ENCODE measurements at regions not wholly inside any gene's neighbourhood (a gene's known extent, or its start where the extent isn't known, plus 50 kb on each side); places are given as distances from the start of the nearest gene placed in this dataset.

DNA sequence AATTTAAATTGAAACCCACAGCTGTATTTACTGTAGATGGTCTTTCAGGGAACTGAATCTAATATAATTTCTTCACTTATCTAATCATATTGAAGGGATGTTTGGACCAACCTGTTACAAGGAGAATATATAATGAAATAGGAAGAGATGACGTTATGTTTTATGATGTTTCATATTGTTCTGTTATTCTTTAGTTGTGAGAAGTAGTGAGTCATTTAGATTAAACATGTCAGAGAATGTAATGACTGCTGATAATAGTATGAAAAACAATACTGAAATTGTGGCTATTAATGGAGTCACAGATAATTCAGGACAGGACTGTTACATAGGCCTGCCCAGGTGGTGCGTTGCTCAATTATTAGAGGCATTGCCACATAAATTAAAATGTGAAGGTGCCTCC lies 1993.4 kb downstream of the EFNA5 start:
- 84% methylated on average over 2 of the region's 2 CpGs for WGBS (ENCODE audit: low lambda C conversion rate, missing lambda C conversion rate)

DNA sequence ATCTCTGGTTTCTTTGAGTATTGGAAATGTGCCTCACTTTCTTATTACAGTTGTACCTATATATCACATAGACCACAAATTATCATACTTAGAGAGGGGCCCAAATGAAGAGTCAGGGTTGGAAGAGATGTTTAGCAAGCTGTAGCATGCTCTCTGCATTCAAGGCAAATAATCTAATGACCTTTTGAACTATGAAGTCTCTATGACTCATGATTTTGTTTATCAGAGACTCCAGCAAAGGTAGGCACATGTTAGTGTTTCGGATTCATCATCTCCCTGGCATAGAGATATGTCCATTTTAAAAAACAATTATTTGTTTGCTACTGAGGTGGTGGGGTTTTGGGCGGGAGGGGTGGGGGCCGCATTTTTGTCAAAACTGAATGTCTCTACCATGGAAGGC lies 2000.1 kb downstream of the EFNA5 start:
- DNase-seq (ENCODE audit: low spot score), result no peak
- Histone ChIP-seq H3K4me1 (ENCODE audit: insufficient read depth) (no peaks in the 10 kb centered on the region), H3K9me3 (ENCODE audit: low read depth) (no peaks in the 10 kb centered on the region), H4K20me1 (ENCODE audit: insufficient read depth, poor library complexity, severe bottlenecking) (no peaks in the 10 kb centered on the region), H3K36me3 (replicated peaks; ENCODE audit: insufficient read depth, low read depth) (no peaks in the 10 kb centered on the region), H3K27ac (no peak overlapping the region), H3K4me3 (no peak overlapping the region), H3K4me2 (no peak overlapping the region), H3K79me2 (no peaks in the 10 kb centered on the region), H3K9me2 (replicated peaks; ENCODE audit: insufficient read depth) (no peaks in the 10 kb centered on the region), H2AFZ (no peak overlapping the region), H3K27me3 (no peaks in the 10 kb centered on the region)
- WGBS (ENCODE audit: low lambda C conversion rate, missing lambda C conversion rate), result 93% methylated on average over 3 of the region's 3 CpGs
- TF ChIP-seq, protein P1, sequence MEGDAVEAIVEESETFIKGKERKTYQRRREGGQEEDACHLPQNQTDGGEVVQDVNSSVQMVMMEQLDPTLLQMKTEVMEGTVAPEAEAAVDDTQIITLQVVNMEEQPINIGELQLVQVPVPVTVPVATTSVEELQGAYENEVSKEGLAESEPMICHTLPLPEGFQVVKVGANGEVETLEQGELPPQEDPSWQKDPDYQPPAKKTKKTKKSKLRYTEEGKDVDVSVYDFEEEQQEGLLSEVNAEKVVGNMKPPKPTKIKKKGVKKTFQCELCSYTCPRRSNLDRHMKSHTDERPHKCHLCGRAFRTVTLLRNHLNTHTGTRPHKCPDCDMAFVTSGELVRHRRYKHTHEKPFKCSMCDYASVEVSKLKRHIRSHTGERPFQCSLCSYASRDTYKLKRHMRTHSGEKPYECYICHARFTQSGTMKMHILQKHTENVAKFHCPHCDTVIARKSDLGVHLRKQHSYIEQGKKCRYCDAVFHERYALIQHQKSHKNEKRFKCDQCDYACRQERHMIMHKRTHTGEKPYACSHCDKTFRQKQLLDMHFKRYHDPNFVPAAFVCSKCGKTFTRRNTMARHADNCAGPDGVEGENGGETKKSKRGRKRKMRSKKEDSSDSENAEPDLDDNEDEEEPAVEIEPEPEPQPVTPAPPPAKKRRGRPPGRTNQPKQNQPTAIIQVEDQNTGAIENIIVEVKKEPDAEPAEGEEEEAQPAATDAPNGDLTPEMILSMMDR (IDR thresholded peaks at IDR 0.05; ENCODE audit: poor library complexity), result no peak
- no peak for TF ChIP-seq EZH2 (IDR thresholded peaks at IDR 0.05; ENCODE audit: borderline replicate concordance)
- TF ChIP-seq EZH2phosphoT487 (IDR thresholded peaks at IDR 0.05; ENCODE audit: low read depth, severe bottlenecking, unreplicated experiment), result no peak

More for the DNA sequence above, 1993.4 kb downstream of the EFNA5 start:
- Histone ChIP-seq H3K9me2 (replicated peaks; ENCODE audit: insufficient read depth) (no peaks in the 10 kb centered on the region), H3K36me3 (replicated peaks; ENCODE audit: insufficient read depth, low read depth) (no peaks in the 10 kb centered on the region), H3K4me1 (ENCODE audit: insufficient read depth) (no peaks in the 10 kb centered on the region), H3K9me3 (ENCODE audit: low read depth) (no peaks in the 10 kb centered on the region), H4K20me1 (ENCODE audit: insufficient read depth, poor library complexity, severe bottlenecking) (no peaks in the 10 kb centered on the region), H2AFZ (no peak overlapping the region), H3K4me2 (no peak overlapping the region), H3K27ac (no peak overlapping the region), H3K79me2 (no peaks in the 10 kb centered on the region), H3K4me3 (no peak overlapping the region), H3K27me3 (no peaks in the 10 kb centered on the region)
- TF ChIP-seq EZH2 (IDR thresholded peaks at IDR 0.05; ENCODE audit: borderline replicate concordance) (no peak), EZH2phosphoT487 (IDR thresholded peaks at IDR 0.05; ENCODE audit: low read depth, severe bottlenecking, unreplicated experiment) (no peak)
- TF ChIP-seq, protein P1 (IDR thresholded peaks at IDR 0.05; ENCODE audit: poor library complexity), result no peak
- DNase-seq (ENCODE audit: low spot score), result no peak

DNA sequence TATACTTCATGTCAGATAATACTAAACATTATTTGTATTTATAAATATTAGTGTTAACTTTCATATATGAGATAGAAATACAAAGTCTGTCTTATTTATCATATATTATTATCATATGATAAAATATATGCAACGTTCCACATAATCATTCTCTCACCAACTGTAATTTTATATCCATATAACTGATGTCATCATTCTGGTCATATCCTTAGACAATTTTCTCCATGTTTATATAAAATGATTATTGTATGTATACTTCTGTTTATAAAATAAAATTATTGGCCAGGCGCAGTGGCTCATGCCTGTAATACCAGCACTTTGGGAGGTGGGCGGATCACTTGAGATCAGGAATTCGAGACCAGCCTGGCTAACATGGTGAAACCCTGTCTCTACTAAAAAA lies 2007.1 kb downstream of the EFNA5 start:
- no peaks in the 10 kb centered on the region for H3K36me3 ChIP-seq (replicated peaks; ENCODE audit: insufficient read depth, low read depth)
- TF ChIP-seq EZH2 (IDR thresholded peaks at IDR 0.05; ENCODE audit: borderline replicate concordance), result no peak
- no peak for TF ChIP-seq EZH2phosphoT487 (IDR thresholded peaks at IDR 0.05; ENCODE audit: low read depth, severe bottlenecking, unreplicated experiment)
- TF ChIP-seq, protein P1 (IDR thresholded peaks at IDR 0.05; ENCODE audit: poor library complexity), result no peak
- DNase-seq (ENCODE audit: low spot score), result no peak

DNA sequence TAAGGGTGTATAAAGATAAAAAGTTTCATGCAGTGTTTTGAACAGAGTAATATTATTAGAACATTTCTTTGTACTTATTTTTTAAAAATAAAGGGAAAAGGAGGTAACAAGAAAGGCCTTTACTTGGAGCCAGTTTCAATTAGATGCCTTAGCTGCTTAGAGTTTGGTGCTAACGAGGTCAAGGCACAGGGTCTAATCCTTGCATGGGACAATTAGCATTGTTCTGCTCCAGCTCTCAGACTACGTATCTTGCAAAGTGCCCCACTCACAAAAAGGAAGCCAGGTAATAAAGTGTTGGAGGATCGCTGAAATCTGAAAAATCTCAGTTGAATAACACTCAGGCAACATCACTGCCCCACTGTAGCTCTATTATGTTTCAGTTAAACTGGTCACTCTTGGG lies 2011.3 kb downstream of the EFNA5 start:
- Histone ChIP-seq H3K27ac (no peak overlapping the region), H3K4me3 (no peak overlapping the region), H3K4me2 (no peak overlapping the region), H3K27me3 (no peaks in the 10 kb centered on the region), H3K79me2 (no peaks in the 10 kb centered on the region), H3K36me3 (replicated peaks; ENCODE audit: insufficient read depth, low read depth) (no peaks in the 10 kb centered on the region), H3K9me3 (ENCODE audit: low read depth) (no peaks in the 10 kb centered on the region), H3K4me1 (ENCODE audit: insufficient read depth) (no peaks in the 10 kb centered on the region), H2AFZ (no peak overlapping the region), H3K9me2 (replicated peaks; ENCODE audit: insufficient read depth) (no peaks in the 10 kb centered on the region), H4K20me1 (ENCODE audit: insufficient read depth, poor library complexity, severe bottlenecking) (no peaks in the 10 kb centered on the region)
- DNase-seq (ENCODE audit: low spot score), result no peak
- TF ChIP-seq EZH2phosphoT487 (IDR thresholded peaks at IDR 0.05; ENCODE audit: low read depth, severe bottlenecking, unreplicated experiment) (no peak), EZH2 (IDR thresholded peaks at IDR 0.05; ENCODE audit: borderline replicate concordance) (no peak)
- TF ChIP-seq, protein P1 (IDR thresholded peaks at IDR 0.05; ENCODE audit: poor library complexity), result no peak
- 72% methylated on average over 3 of the region's 3 CpGs for WGBS (ENCODE audit: low lambda C conversion rate, missing lambda C conversion rate)

More for the DNA sequence above, 2007.1 kb downstream of the EFNA5 start:
- Histone ChIP-seq H3K4me1 (ENCODE audit: insufficient read depth) (no peaks in the 10 kb centered on the region), H3K9me3 (ENCODE audit: low read depth) (no peaks in the 10 kb centered on the region), H3K4me3 (no peak overlapping the region), H3K4me2 (no peak overlapping the region), H4K20me1 (ENCODE audit: insufficient read depth, poor library complexity, severe bottlenecking) (no peaks in the 10 kb centered on the region), H3K27me3 (no peaks in the 10 kb centered on the region), H2AFZ (no peak overlapping the region), H3K27ac (no peak overlapping the region), H3K9me2 (replicated peaks; ENCODE audit: insufficient read depth) (no peaks in the 10 kb centered on the region), H3K79me2 (no peaks in the 10 kb centered on the region)
- WGBS (ENCODE audit: low lambda C conversion rate, missing lambda C conversion rate), result 95% methylated on average over 4 of the region's 4 CpGs
